Loucy (cell line): ENCODE measurements at regions not wholly inside any gene's neighbourhood (a gene's known extent, or its start where the extent isn't known, plus 50 kb on each side); places are given as distances from the start of the nearest gene placed in this dataset.

Source experiments
- H2AFZ ChIP-seq: fragments of 200-600 bp; sonication (generic); 2 replicates; pipeline ENCODE4 v1.6.0; 2016; ENCODE audit warnings: antibody characterized with exemption, mild to moderate bottlenecking, low read length, moderate library complexity
- H3F3A ChIP-seq: fragments of 200-600 bp; 2 replicates; pipeline ENCODE4 v1.6.0; 2016; ENCODE audit warnings: antibody characterized with exemption, low read depth, mild to moderate bottlenecking
- H3K27me3 ChIP-seq: fragments of 200-600 bp; sonication (generic); 2 replicates; pipeline ENCODE4 v1.6.1; 2014; ENCODE audit warnings: low read length, mild to moderate bottlenecking; ENCODE audit not compliant: insufficient read depth, poor library complexity, severe bottlenecking
- H3K36me3 ChIP-seq: fragments of 200-600 bp; sonication (generic); 2 replicates; pipeline ENCODE4 v1.6.1; 2016; ENCODE audit warnings: low read length; ENCODE audit not compliant: insufficient read depth
- H3K4me1 ChIP-seq: fragments of 200-600 bp; sonication (generic); 2 replicates; pipeline ENCODE4 v1.5.1; 2014; ENCODE audit warnings: low read length, mild to moderate bottlenecking; ENCODE audit not compliant: insufficient read depth, poor library complexity, severe bottlenecking
- H3K4me2 ChIP-seq: fragments of 200-600 bp; sonication (generic); 2 replicates; pipeline ENCODE4 v1.6.0; 2014; ENCODE audit warnings: antibody characterized with exemption, low read length, low read depth, mild to moderate bottlenecking; ENCODE audit not compliant: poor library complexity, severe bottlenecking
- H3K4me3 ChIP-seq: fragments of 200-600 bp; sonication (generic); 2 replicates; pipeline ENCODE4 v1.5.1; 2014; ENCODE audit warnings: low read length, mild to moderate bottlenecking, mixed read lengths; ENCODE audit not compliant: poor library complexity, severe bottlenecking
- H3K79me2 ChIP-seq: fragments of 200-600 bp; sonication (generic); 2 replicates; pipeline ENCODE4 v1.6.1; 2014; ENCODE audit warnings: low read length; ENCODE audit not compliant: insufficient read depth
- H3K9ac ChIP-seq: fragments of 200-600 bp; sonication (generic); 2 replicates; pipeline ENCODE4 v1.6.0; 2014; ENCODE audit warnings: mild to moderate bottlenecking, low read depth, low read length, moderate library complexity; ENCODE audit not compliant: poor library complexity, severe bottlenecking
- H3K9me2 ChIP-seq: fragments of 200-600 bp; sonication (generic); replicated peaks from 2 replicates; pipeline ENCODE4 v1.6.1; 2016; ENCODE audit warnings: low read depth, low read length, mixed read lengths
- H3K9me3 ChIP-seq: fragments of 200-600 bp; sonication (generic); 2 replicates; pipeline ENCODE4 v1.6.1; 2014; ENCODE audit warnings: mild to moderate bottlenecking, antibody characterized with exemption, low read length, low read depth; ENCODE audit not compliant: insufficient read depth
- H4K20me1 ChIP-seq: fragments of 200-600 bp; sonication (generic); 2 replicates; pipeline ENCODE4 v1.6.0; 2014; ENCODE audit warnings: antibody characterized with exemption, low read length, mild to moderate bottlenecking; ENCODE audit not compliant: insufficient read depth, poor library complexity, severe bottlenecking
- EZH2phosphoT487 ChIP-seq: fragments of 200-600 bp; IDR thresholded peaks from 2 replicates; pipeline ENCODE4 v1.6.1; 2018; ENCODE audit warnings: antibody characterized with exemption, mild to moderate bottlenecking, moderate library complexity, borderline replicate concordance
- TF ChIP-seq, protein P1 (sequence below): fragments of 200-600 bp; sonication (generic); conservative IDR thresholded peaks from 2 replicates; pipeline ENCODE4 v1.5.1; 2014; ENCODE audit warnings: mild to moderate bottlenecking, antibody characterized with exemption, low read length

DNA sequence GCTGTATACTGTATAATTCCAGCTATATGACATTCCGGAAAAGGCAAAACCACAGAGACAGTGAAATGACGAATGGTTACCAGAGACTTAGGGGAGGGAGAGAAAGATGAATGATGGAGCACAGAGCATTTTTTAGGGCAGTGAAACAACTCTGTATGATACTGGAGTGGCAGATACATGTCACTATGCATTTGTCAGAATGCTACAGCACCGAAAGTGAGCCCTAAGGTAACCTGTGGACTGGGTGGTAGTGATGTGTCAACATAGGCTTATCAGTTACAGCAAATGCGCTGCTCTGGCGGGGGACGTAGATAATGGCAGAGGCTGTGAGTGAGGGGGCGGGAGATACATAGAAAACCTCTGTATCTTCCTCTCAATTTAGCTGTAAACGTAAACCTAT is 201.3 kb upstream of the SSTR4 start:
- Histone ChIP-seq H3K4me3 (no peak overlapping the region), H3K9ac (no peak overlapping the region), H3K9me3 (no peaks in the 10 kb centered on the region), H3K4me2 (no peak overlapping the region), H3K36me3 (no peaks in the 10 kb centered on the region), H2AFZ (no peak overlapping the region), H3F3A (no peaks in the 10 kb centered on the region), H3K4me1 (no peaks in the 10 kb centered on the region), H3K79me2 (no peaks in the 10 kb centered on the region), H3K27me3 (no peaks in the 10 kb centered on the region), H3K9me2 (no peaks in the 10 kb centered on the region), H4K20me1 (no peaks in the 10 kb centered on the region)
- no peak for TF ChIP-seq EZH2phosphoT487
- TF ChIP-seq, protein P1, sequence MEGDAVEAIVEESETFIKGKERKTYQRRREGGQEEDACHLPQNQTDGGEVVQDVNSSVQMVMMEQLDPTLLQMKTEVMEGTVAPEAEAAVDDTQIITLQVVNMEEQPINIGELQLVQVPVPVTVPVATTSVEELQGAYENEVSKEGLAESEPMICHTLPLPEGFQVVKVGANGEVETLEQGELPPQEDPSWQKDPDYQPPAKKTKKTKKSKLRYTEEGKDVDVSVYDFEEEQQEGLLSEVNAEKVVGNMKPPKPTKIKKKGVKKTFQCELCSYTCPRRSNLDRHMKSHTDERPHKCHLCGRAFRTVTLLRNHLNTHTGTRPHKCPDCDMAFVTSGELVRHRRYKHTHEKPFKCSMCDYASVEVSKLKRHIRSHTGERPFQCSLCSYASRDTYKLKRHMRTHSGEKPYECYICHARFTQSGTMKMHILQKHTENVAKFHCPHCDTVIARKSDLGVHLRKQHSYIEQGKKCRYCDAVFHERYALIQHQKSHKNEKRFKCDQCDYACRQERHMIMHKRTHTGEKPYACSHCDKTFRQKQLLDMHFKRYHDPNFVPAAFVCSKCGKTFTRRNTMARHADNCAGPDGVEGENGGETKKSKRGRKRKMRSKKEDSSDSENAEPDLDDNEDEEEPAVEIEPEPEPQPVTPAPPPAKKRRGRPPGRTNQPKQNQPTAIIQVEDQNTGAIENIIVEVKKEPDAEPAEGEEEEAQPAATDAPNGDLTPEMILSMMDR, result no peak

DNA sequence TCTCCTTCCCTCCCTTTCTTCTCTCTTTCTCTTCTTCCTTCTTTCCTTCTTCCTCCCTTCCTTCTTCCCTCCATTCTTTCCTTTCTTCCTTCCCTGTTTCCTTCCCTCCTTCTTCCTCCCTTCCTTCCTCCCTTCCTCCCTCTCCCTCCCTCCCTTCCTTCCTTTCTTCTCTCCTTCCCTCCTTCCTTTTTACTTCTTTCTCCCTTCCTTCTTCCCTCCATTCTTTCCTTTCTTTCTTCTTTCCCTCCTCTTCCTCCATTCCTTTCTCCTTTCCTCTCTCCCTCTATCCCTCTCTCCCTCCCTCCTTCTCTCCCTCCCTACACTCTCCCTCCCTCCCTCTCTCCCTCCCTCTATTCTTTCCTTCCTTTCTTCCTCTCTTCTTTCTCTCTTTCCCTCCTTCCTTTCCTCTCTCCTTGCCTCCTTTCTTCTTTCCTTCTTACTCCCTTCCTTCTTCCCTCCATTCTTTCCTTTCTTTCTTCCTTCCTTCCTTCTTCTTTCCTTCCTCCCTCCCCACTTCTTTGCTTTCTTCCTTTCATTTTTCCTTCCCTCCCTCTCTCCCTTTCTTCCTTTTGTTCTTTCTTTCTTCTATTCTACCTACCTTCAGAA is 200.4 kb upstream of the SSTR4 start:
- H3K9me3 ChIP-seq, result no peaks in the 10 kb centered on the region
- H3K9me2 ChIP-seq, result no peaks in the 10 kb centered on the region
- no peaks in the 10 kb centered on the region for H3K79me2 ChIP-seq
- no peak overlapping the region for H3K4me2 ChIP-seq
- no peak overlapping the region for H3K9ac ChIP-seq
- H4K20me1 ChIP-seq, result no peaks in the 10 kb centered on the region
- H3K27me3 ChIP-seq, result no peaks in the 10 kb centered on the region
- no peaks in the 10 kb centered on the region for H3K36me3 ChIP-seq
- TF ChIP-seq, protein P1, result no peak
- TF ChIP-seq EZH2phosphoT487, result no peak
- no peaks in the 10 kb centered on the region for H3F3A ChIP-seq
- no peak overlapping the region for H3K4me3 ChIP-seq
- H2AFZ ChIP-seq, result no peak overlapping the region
- H3K4me1 ChIP-seq, result no peaks in the 10 kb centered on the region

DNA sequence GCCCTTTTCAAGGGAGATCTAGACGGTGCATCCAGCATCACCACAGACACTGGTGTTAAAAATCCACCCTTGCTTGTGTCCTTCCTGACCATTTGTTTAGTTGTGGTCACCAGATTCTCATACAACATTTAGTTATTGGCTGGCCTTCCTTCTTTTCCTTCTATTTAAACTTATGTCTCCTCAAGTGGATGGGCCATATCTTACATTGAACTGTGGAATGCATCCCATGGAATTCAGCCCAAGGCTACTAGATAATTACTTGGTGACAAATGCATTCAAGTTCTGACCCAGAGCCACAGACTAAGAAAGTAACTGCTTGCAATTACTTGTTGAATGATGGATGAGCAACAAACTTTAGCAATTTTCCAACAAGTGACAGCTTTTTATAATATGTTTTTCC is 198.9 kb upstream of the SSTR4 start:
- no peaks in the 10 kb centered on the region for H3K9me2 ChIP-seq
- H3K4me2 ChIP-seq, result no peak overlapping the region
- no peaks in the 10 kb centered on the region for H3K9me3 ChIP-seq
- no peaks in the 10 kb centered on the region for H3K27me3 ChIP-seq
- no peak overlapping the region for H3K9ac ChIP-seq
- H3K4me1 ChIP-seq, result no peaks in the 10 kb centered on the region
- no peaks in the 10 kb centered on the region for H3K79me2 ChIP-seq
- H3K36me3 ChIP-seq, result no peaks in the 10 kb centered on the region
- no peak overlapping the region for H3K4me3 ChIP-seq
- H2AFZ ChIP-seq, result no peak overlapping the region
- no peak for TF ChIP-seq EZH2phosphoT487
- TF ChIP-seq, protein P1, result no peak
- no peaks in the 10 kb centered on the region for H3F3A ChIP-seq
- H4K20me1 ChIP-seq, result no peaks in the 10 kb centered on the region
